RPMI7951 (cell line): ENCODE measurements at regions not wholly inside any gene's neighbourhood (a gene's known extent, or its start where the extent isn't known, plus 50 kb on each side); places are given as distances from the start of the nearest gene placed in this dataset.
"Not testable (repeated sequence)": the region's sequence is repeated elsewhere in the genome, so short reads cannot be mapped to it uniquely, and the experiment has no call there.

Experiments used
- DNase-seq: peaks from one replicate; pipeline ENCODE4 v3.0.0-alpha.2; 2012; ENCODE audit warnings: low read depth

DNA sequence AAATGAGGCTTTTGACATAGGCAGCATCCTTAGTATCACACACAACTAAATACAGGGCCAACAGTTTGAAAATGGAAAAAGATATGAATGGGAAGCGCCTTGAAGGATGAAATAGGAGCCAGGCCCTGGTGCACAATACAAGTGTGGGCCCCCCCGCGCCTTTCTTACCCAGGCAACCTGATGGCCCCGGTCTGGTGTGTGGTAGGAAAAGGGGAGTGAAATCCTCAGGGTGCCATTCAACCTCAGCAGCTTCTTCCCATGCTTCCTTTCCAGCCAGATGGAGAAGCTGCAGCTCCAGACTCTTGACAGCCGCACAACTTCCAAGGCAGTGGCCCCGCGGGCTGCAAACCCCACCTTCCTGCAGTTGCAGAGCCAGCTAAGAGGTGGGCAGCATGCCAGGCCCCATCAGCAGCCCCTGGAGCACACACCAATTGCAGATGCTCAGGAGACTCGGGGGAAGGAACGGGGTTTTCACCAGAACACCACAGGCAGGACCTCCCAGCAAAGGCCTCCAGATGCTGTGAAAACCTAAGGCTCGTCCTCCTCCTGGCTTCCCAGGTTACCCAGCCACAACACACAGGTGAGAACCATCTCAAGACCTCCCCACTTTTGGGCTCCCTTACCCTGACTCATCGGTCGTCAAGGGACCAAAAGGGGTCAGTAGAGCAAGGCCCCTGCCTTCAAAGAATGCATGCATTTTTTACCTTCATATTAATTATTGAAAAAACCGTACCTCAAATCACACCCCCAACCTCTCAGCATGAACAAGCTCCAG lies 101.6 kb downstream of the CPN2 start:
- DNase-seq = peak; percentile 75

- peak; percentile 99 for DNase-seq
Observed at GRCh38 chr3:194250098-194251002, 100.8 kb downstream of the CPN2 start.

GRCh38 chr3:194251007-194251406 lies 100.1 kb downstream of the CPN2 start:
- DNase-seq = no peak

DNA sequence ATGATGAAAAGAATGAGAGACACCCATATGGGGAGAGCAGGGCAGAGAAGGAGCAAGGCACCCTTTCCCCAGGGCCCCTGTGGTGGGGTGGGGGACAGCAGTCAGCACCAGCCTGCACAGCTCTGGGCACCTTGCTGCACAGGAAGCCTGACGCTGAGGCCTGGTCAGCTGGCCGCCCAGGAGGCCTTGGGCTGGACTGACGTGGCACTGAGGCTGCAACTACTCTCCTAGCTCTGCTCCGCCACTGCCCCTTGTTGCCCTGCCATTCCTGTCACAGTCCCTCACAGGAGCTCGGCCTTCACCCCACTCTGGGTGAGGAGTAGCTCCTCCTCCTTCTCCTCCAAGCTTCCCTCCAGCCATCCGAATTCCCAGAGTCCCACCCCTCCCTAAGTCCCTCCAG lies 99.7 kb downstream of the CPN2 start:
- DNase-seq = no peak

DNA sequence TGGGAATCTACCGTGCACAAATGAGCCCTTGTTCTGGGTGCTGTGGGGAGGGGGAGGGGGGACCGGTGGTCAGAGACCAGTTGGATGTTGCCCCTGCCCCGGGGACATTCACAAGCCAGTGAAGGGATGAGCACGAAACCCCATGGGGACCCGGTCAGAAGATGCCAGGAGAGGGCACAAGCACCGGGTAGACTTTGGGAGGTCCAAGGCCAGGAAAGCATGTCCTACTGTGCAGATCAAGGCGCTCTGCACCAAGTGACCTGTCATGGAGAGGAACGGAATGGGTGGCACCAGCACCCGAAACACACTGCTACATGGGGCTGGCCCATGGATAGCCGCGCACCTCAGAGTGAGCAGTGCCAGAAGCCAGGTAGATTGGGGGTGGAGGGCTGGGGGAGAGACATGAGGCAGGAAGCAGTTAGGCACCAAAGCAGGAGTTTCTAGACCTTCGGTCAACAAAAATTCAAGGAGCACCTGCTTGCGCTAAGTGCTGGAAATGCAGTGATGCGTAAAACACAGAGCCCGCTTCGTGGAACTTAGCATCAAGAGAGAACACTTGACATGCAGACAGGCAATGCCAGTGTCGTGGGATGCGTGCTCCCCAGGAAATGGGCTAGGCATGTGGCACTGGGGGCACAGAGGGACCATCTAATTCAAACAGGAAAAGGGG lies 99.1 kb downstream of the CPN2 start:
- no peak for DNase-seq

- no peak for DNase-seq
Observed at GRCh38 chr3:194253270-194253669, 97.9 kb downstream of the CPN2 start.

GRCh38 chr3:194254040-194254439 lies 97.1 kb downstream of the CPN2 start:
- no peak for DNase-seq

- DNase-seq = peak; percentile 96
Observed at GRCh38 chr3:194255252-194256039, 95.7 kb downstream of the CPN2 start.

DNA sequence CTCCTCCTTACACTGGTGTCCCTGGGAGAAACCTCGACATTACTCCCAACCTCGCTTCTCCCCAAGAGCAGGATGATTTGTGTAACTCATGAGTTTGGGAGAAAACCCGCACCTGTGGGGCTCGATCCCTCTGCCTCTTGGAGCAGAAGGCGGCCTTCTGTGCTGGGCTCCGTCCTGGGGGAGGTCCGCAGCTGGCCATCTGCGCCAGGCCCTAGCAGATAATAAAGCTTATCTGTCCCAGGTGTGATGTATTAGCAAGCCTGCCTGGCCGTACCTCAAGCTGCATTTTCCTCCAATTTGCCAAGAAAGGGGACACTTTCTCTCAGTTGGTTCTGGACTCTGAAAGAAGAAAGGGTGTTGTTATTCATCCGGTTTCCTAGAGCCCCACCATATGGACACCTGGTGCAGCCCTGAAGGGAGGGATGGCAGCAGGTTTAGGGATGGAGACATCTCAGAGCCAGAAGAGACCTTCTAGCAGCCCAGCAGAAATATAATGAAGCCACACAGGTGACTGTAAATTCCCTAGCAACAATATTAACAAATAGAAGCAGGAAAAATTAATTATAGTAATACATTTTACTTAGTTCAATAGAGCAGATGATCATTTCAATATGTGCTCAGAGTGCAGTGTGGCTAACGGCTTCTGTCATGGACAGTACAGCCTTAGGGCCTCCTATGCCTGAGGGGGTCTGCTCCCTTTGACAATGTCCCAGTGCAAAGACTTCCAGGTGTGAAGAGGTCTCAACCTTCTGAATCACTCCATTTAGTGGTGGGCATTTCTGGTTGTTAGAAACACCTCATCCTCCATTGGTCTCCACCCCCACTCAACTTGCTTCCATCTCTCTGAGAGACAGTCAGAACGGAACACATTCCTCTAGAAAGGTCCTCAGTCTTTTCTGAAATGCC lies 94.8 kb downstream of the CPN2 start:
- DNase-seq = no peak

DNA sequence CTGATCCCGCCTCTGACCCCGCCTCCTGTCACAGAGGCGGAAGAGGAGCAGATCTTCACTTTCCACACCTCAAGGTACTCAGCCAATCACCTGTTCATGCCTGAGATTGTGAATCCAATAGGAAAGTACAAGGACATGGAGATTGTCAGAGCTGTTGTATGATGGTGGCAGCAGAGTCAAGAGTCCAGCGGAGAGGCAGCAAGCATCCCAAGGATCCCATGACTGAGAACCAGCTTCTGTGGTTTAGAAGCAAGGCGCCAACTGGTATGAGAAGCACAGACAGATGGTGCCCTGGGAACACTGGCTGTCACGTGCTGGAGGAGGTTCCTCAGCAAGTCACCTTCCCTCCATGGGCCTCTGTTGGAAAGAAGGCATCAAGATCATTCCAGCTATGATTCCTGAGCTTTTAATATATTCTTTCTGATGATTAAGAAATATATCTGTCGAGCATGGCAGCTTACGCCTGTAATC lies 93.9 kb downstream of the CPN2 start:
- DNase-seq = no peak

DNA sequence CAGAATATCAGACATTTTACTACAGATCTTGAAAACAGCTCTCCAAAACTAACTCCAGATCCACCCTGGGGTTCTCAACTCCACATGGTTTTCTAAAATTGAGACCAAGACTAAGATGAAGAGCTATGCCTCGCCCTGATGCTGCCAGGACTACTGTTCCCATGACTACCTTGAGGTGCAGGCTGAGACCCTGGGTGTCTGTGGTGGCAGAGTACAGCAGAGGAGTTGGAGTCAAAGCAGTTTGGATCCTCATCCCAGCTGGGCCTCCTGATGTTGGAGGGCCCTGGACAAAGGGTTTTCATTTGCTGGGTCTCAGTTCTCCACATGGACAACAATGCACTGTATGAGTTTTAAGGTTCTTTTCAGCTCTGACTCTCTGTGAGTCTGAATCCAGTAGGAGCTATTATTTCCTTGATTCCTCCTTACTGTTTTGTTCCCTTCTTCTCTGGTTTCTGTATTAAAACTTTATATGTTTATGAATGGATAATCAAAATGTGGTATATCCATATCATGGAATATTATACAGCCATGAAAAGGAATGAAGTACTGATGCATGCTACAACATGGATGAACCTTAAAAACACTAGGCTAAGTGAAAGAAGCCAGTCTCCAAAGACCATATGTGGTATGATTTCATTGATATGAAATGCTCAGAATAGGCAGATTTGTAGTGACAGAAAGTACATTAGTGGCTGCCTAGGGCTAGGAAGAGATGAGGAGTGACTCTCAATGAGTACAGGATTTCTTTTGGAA lies 93.0 kb downstream of the CPN2 start:
- DNase-seq = no peak

- peak; percentile 58 for DNase-seq
Observed at GRCh38 chr3:194259982-194260766, 91.0 kb downstream of the CPN2 start.

GRCh38 chr3:194261581-194262063 lies 89.5 kb downstream of the CPN2 start:
- no peak for DNase-seq

DNA sequence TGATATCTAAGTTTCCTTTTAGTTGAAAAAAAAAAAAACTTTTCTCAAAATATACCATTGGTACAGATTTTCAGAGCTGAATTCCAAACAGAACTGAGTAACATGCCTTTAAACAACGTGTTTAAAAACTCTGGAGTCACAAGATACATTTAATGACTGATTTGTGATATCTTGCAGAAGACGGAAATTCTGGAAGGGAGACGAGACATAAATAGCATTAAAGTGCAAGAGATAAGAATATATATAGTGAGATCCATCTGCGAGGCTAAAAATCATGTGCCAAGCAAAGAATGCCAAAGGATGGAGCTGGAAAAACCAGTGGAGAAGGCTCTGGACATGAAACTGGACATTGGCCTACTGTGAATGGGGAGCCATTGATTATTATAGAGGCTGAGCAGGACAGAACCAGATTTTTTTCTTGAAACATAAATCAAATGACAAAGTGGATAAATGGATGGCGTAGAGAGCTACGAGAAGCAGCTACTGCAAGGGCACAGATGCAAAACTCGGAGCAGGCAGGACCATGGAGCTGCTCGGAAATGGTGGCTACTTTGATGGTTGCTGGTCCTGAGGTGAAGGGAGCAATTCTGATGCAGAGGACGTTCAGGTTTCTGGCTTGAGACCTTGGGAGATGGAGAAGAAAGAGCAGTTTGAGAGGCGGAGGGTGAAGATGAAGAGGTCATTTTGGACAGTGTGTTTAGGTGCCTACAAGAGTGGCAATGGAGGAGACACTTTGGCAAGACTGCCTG lies 88.8 kb downstream of the CPN2 start:
- DNase-seq = no peak

GRCh38 chr3:194262925-194263305 lies 88.2 kb downstream of the CPN2 start:
- DNase-seq = no peak

DNA sequence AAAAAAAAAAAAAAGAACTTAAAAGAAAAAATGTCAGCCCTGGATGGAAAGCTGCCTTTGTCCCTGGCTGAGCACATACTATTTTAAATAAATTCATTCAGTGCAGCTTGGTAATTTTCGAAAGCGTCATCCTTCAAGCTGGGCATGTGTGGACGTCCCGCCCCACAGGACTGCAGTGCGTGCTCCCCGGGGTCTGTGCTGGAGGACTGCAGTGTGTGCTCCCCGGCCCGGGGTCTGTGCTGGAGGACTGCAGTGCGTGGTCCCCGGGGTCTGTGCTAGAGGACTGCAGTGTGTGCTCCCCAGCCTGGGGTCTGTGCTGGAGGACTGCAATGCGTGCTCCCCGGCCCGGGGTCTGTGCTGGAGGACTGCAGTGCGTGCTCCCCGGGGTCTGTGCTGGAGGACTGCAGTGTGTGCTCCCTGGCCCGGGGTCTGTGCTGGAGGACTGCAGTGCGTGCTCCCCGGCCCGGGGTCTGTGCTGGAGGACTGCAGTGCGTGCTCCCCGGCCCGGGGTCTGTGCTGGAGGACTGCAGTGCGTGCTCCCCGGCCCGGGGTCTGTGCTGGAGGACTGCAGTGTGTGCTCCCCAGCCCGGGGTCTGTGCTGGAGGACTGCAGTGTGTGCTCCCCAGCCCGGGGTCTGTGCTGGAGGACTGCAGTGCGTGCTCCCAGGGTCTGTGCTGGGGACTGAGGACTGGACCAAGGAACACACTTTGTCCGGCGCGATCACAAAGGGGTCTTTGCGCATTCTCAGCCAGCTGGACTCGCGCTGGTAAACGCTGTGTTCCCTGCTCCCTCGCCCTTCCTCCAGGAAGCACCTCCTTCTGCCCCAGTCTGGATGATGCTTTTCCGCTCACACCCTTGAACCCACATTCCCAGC lies 86.3 kb downstream of the CPN2 start:
- not testable (repeated sequence) for DNase-seq

GRCh38 chr3:194265505-194265892 lies 85.6 kb downstream of the CPN2 start:
- DNase-seq = peak; percentile 100
